ENCODE measurements at regions not wholly inside any gene's neighbourhood (a gene's known extent, or its start where the extent isn't known, plus 50 kb on each side); places are given as distances from the start of the nearest gene placed in this dataset.

DNA sequence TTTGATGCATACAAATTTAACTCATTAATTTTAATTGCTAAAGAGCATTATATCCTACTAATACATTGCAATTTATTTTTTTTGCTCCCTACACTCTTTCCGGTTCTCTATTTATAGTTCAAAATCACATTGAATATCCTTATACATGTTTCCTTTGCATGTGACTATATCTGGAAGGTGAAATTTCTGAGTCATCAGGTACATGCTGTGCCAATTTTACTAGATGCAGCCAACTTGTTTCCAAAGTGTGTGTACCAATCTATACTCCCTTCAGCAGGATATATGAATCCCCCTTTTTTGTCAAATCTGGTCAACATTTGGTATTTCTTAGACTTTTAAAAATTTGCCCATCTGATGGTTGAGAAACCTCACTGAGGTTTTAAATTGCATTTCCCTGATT is 602.9 kb upstream of the CAMK1G start:
- H3K27ac ChIP-seq (ENCODE audit: low read depth in 1 of 2, low read length in 2 of 2), result no peak overlapping the region
- no peak overlapping the region for H3K4me2 ChIP-seq (replicated peaks; ENCODE audit: extremely low read depth, low read length, poor library complexity, severe bottlenecking)
- H3K4me1 ChIP-seq (ENCODE audit: control insufficient read depth in 1 of 2, insufficient read depth in 2 of 2, low read length in 2 of 2), result no peaks in the 10 kb centered on the region
- intact Hi-C loops (cut with micrococcal nuclease), result no loop called here
- H3K9ac ChIP-seq (ENCODE audit: insufficient read depth, low read length, poor library complexity, severe bottlenecking), result no peak overlapping the region
- no peaks in the 10 kb centered on the region for H3K36me3 ChIP-seq (replicated peaks in 1 of 2; ENCODE audit: control insufficient read depth in 1 of 2, insufficient read depth in 2 of 2, low read length in 2 of 2)
- Mint-ChIP-seq H3K9me3 (no peaks in the 10 kb centered on the region), H3K4me3 (no peak overlapping the region), H3K36me3 (no peaks in the 10 kb centered on the region), H3K4me1 (no peaks in the 10 kb centered on the region), H3K27ac (no peak overlapping the region), H3K27me3 (ENCODE audit: low read depth in 3 of 3) (peaks cover 0 to 3% (median 0%) of the 10 kb centered on the region in 3 donors)
- TF ChIP-seq, protein P1, sequence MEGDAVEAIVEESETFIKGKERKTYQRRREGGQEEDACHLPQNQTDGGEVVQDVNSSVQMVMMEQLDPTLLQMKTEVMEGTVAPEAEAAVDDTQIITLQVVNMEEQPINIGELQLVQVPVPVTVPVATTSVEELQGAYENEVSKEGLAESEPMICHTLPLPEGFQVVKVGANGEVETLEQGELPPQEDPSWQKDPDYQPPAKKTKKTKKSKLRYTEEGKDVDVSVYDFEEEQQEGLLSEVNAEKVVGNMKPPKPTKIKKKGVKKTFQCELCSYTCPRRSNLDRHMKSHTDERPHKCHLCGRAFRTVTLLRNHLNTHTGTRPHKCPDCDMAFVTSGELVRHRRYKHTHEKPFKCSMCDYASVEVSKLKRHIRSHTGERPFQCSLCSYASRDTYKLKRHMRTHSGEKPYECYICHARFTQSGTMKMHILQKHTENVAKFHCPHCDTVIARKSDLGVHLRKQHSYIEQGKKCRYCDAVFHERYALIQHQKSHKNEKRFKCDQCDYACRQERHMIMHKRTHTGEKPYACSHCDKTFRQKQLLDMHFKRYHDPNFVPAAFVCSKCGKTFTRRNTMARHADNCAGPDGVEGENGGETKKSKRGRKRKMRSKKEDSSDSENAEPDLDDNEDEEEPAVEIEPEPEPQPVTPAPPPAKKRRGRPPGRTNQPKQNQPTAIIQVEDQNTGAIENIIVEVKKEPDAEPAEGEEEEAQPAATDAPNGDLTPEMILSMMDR (IDR thresholded peaks at IDR 0.05), result no peak
- H2AFZ ChIP-seq (ENCODE audit: insufficient read depth, low read depth, low read length, poor library complexity, severe bottlenecking), result no peak overlapping the region
- no peak for DNase-seq
- no CpG with 5 or more reads among the region's 1 CpG for WGBS (ENCODE audit: insufficient coverage)
- H3K9me3 ChIP-seq (replicated peaks in 1 of 2; ENCODE audit: control insufficient read depth in 1 of 2, insufficient read depth in 1 of 2, low read length in 2 of 2), result no peaks in the 10 kb centered on the region
- H3K79me2 ChIP-seq (ENCODE audit: insufficient read depth, low read length), result no peaks in the 10 kb centered on the region
- no peak overlapping the region for H3K4me3 ChIP-seq (replicated peaks in 1 of 3; ENCODE audit: low read depth in 2 of 3, low read length in 3 of 3)
- no peaks in the 10 kb centered on the region for H4K20me1 ChIP-seq (ENCODE audit: insufficient read depth, low read length)
- no peaks in the 10 kb centered on the region for H3K27me3 ChIP-seq (ENCODE audit: control insufficient read depth in 2 of 2, insufficient read depth in 2 of 2, low read length in 2 of 2)

DNA sequence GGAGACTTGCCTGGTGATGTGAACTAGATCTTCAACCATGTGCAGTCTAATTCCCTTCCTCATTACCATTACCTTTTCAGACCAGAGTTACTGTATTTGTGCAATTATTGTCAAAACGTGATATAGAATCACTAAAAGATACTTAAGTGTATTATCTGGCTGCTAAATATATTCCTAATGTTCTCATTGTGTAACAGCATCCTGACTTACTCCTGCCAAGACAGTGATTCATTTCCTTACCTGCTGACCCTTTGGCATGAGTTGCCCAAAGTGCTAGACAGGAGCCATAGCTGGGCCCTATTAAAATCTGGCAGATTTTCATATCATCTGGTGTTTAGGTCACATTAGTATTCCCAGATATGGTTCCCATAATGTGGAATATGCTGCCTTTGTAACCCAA is 598.3 kb upstream of the CAMK1G start:
- WGBS (ENCODE audit: insufficient coverage), result no CpG with 5 or more reads among the region's 1 CpG
- Mint-ChIP-seq H3K27ac (no peak overlapping the region), H3K36me3 (no peaks in the 10 kb centered on the region), H3K9me3 (peaks cover 0 to 2% (median 0%) of the 10 kb centered on the region in 7 donors), H3K4me3 (no peak overlapping the region), H3K4me1 (peaks cover 11% of the 10 kb centered on the region), H3K27me3 (ENCODE audit: low read depth in 3 of 3) (peaks cover 0 to 3% (median 2%) of the 10 kb centered on the region in 3 donors)
- H3K79me2 ChIP-seq (ENCODE audit: insufficient read depth, low read length), result no peaks in the 10 kb centered on the region
- no peaks in the 10 kb centered on the region for H4K20me1 ChIP-seq (ENCODE audit: insufficient read depth, low read length)
- no peak overlapping the region for H3K9ac ChIP-seq (ENCODE audit: insufficient read depth, low read length, poor library complexity, severe bottlenecking)
- no peak overlapping the region for H3K27ac ChIP-seq (ENCODE audit: low read depth in 1 of 2, low read length in 2 of 2)
- H2AFZ ChIP-seq (ENCODE audit: insufficient read depth, low read depth, low read length, poor library complexity, severe bottlenecking), result no peak overlapping the region
- no peaks in the 10 kb centered on the region for H3K27me3 ChIP-seq (ENCODE audit: control insufficient read depth in 2 of 2, insufficient read depth in 2 of 2, low read length in 2 of 2)
- H3K4me2 ChIP-seq (replicated peaks; ENCODE audit: extremely low read depth, low read length, poor library complexity, severe bottlenecking), result no peak overlapping the region
- H3K4me3 ChIP-seq (replicated peaks in 1 of 3; ENCODE audit: low read depth in 2 of 3, low read length in 3 of 3), result no peak overlapping the region
- intact Hi-C loops (cut with micrococcal nuclease), result no loop called here
- H3K36me3 ChIP-seq (replicated peaks in 1 of 2; ENCODE audit: control insufficient read depth in 1 of 2, insufficient read depth in 2 of 2, low read length in 2 of 2), result no peaks in the 10 kb centered on the region
- DNase-seq, result no peak
- no peaks in the 10 kb centered on the region for H3K9me3 ChIP-seq (replicated peaks in 1 of 2; ENCODE audit: control insufficient read depth in 1 of 2, insufficient read depth in 1 of 2, low read length in 2 of 2)
- peaks cover 4 to 8% of the 10 kb centered on the region in 2 donors for H3K4me1 ChIP-seq (ENCODE audit: control insufficient read depth in 1 of 2, insufficient read depth in 2 of 2, low read length in 2 of 2)
- TF ChIP-seq, protein P1 (IDR thresholded peaks at IDR 0.05), result no peak
